HL-60 (cell line): ENCODE measurements at regions not wholly inside any gene's neighbourhood (a gene's known extent, or its start where the extent isn't known, plus 50 kb on each side); places are given as distances from the start of the nearest gene placed in this dataset.

Experiments
- CTCF ChIP-seq: IDR thresholded peaks from one replicate; pipeline ENCODE4 v1.5.1; 2011; ENCODE audit warnings: low read length, control low read depth, inconsistent platforms; ENCODE audit not compliant: insufficient read depth
- POLR2AphosphoS5 ChIP-seq: IDR thresholded peaks from 2 replicates; pipeline ENCODE4 v1.6.1; 2012; ENCODE audit warnings: low read depth
- REST ChIP-seq: IDR thresholded peaks from 2 replicates; pipeline ENCODE4 v1.6.1; 2012; ENCODE audit warnings: low read depth; ENCODE audit not compliant: insufficient replicate concordance
- SPI1 ChIP-seq: IDR thresholded peaks from 2 replicates; pipeline ENCODE4 v1.6.1; 2012; ENCODE audit warnings: low read depth, mild to moderate bottlenecking, borderline replicate concordance

DNA sequence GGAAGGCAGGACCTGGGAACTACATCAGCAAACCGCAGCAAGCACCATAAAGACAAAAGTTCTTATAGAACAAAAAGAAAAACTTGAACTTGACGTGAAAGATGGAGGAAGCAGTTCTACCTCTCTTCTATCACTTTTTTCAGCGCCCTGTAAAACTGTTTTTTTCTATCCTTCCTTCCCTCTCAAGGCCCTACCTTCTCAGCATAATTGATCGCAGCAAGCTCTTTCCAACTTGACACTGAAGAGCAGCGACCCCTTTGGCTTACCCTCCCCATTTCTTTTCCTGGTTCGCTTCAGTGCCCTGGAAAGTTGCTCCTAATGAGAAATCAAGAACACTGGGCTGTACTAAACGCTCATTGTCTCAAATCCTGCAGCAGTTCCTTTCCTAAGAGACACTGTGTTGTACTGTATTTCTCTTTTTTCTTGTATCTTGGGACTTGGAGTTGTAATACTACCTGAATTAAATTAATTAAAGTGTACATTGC is 150.6 kb upstream of the SLC4A4 start:
- TF ChIP-seq CTCF (no peak), POLR2AphosphoS5 (no peak), SPI1 (no peak), REST (no peak)
